ENCODE measurements at regions not wholly inside any gene's neighbourhood (a gene's known extent, or its start where the extent isn't known, plus 50 kb on each side); places are given as distances from the start of the nearest gene placed in this dataset.

DNA sequence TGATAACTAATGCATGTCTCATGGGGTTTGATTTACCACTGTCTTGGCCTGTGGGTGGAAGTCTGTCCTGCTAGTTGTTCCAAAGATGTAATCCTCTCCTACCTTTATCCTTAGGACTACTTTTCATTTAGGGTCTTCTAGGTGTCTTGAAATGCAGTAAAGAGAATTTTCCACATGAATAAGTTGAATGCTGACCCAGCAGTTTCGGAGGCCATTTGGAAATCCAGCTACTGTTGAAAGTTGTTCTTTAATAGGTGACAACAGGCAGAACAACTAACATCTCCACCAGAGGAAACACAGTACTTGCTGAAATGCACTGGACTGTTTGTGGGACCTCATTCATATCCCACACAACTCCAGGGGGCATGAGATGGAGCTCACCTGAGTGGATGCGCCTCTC lies 478.1 kb downstream of the BTBD3 start:
- TF ChIP-seq TAF1 (IDR thresholded peaks at IDR 0.05; ENCODE audit: low read depth): no peak
- TF ChIP-seq RAD21 (IDR thresholded peaks at IDR 0.05; ENCODE audit: low read depth): no peak
- TF ChIP-seq EGR1 (IDR thresholded peaks at IDR 0.05): no peak
- no peak for TF ChIP-seq YY1 (IDR thresholded peaks at IDR 0.05; ENCODE audit: low read depth)

Data from Ishikawa (cell line).